NCI-H510A treated with DMSO at 0.1 percent for 48 hours (cell line): ENCODE measurements at regions not wholly inside any gene's neighbourhood (a gene's known extent, or its start where the extent isn't known, plus 50 kb on each side); places are given as distances from the start of the nearest gene placed in this dataset.

Experiments
- DNase-seq: peaks from one replicate; lab custom pipeline; 2025; lab: John Stamatoyannopoulos, UW

- DNase-seq, result no peak
Measured at GRCh38 chr5:139733698-139734538, 61.7 kb upstream of the PSD2 start.

- no peak for DNase-seq
Measured at GRCh38 chr5:139734539-139734916, 61.1 kb upstream of the PSD2 start.

- no peak for DNase-seq
Measured at GRCh38 chr5:139738193-139739149, 57.1 kb upstream of the PSD2 start.

GRCh38 chr5:139739150-139739974 lies 56.2 kb upstream of the PSD2 start:
- DNase-seq, result no peak

- DNase-seq, result no peak
Measured at GRCh38 chr5:139740138-139740991, 55.2 kb upstream of the PSD2 start.

- no peak for DNase-seq
Measured at GRCh38 chr5:139740992-139741672, 54.5 kb upstream of the PSD2 start.

GRCh38 chr5:139741823-139742172 lies 53.8 kb upstream of the PSD2 start:
- DNase-seq, result no peak

- DNase-seq, result no peak
Measured at GRCh38 chr5:139742173-139742903, 53.3 kb upstream of the PSD2 start.

GRCh38 chr5:139743001-139743771 lies 52.4 kb upstream of the PSD2 start:
- DNase-seq, result no peak

GRCh38 chr5:139743804-139744203 lies 51.8 kb upstream of the PSD2 start:
- no peak for DNase-seq

GRCh38 chr5:139744471-139745131 lies 51.0 kb upstream of the PSD2 start:
- DNase-seq, result no peak

- no peak for DNase-seq
Measured at GRCh38 chr5:139745132-139745799, 50.3 kb upstream of the PSD2 start.

- peak; percentile 78 for DNase-seq
Measured at GRCh38 chr5:139745800-139746690, 49.6 kb upstream of the PSD2 start.
